HepG2 (cell line): ENCODE measurements at regions not wholly inside any gene's neighbourhood (a gene's known extent, or its start where the extent isn't known, plus 50 kb on each side); places are given as distances from the start of the nearest gene placed in this dataset.

ENCODE experiments used
- ATAC-seq: fragments of 200-7000 bp; cut with Tn5 transposase; 3 replicates; pipeline ENCODE4 v1.9.1; 2020; ENCODE audit warnings: mild to moderate bottlenecking, moderate library complexity
- BruUV-seq: library from RNA; stranded (reverse); fragments of 400-500 nt; replicated peaks from 2 replicates; lab custom pipeline; 2021; lab: Mats Ljungman, UMichigan
- CTCF ChIA-PET: fragments of 300-600 bp; formaldehyde crosslinking; extraction: SDS; loops from one replicate; lab custom pipeline; 2021; ENCODE audit warnings: low total read pairs, inconsistent platforms, low intra/inter-chr PET ratio; lab: Yijun Ruan, JAX
- POLR2A ChIA-PET: fragments of 350-600 bp; sonication (Branson Sonifier 250); formaldehyde crosslinking; loops from one replicate; lab custom pipeline; 2020; ENCODE audit warnings: antibody characterized with exemption, inconsistent platforms; lab: Yijun Ruan, JAX
- DNase-seq: peaks from one replicate; pipeline ENCODE4 v3.0.0-alpha.2; 2015; ENCODE audit warnings: low spot score
- FAIRE-seq: peaks from 3 replicates; lab custom pipeline; 2011; peaks lifted over from hg19 to GRCh38; lab: Jason Lieb, UNC
- H2AFZ ChIP-seq: one replicate; pipeline ENCODE4 v1.6.1; 2011; ENCODE audit warnings: low read length, inconsistent platforms
- H3K27ac ChIP-seq: fragments of 300-600 bp; 3 replicates; pipeline ENCODE4 v1.8.0; 2011; ENCODE audit warnings: mixed run types, mild to moderate bottlenecking, mixed read lengths, low read length, inconsistent platforms; ENCODE audit not compliant: insufficient read depth; ENCODE audit errors: extremely low read length
- H3K27me3 ChIP-seq, 2 experiments: fragments of 200-600 bp in 1 of 2; 2 replicates in 1 of 2; 3 replicates in 1 of 2; pipeline versions ENCODE4 v1.6.0 to v1.8.0; 2011; ENCODE audit warnings: low read length in 2 of 2, mild to moderate bottlenecking in 2 of 2, moderate library complexity in 2 of 2, inconsistent platforms in 1 of 2; ENCODE audit not compliant: insufficient read depth in 2 of 2, control insufficient read depth in 1 of 2
- H3K36me3 ChIP-seq, 2 experiments: fragments of 200-600 bp in 1 of 2; replicated peaks in 1 of 2; 2 replicates in 1 of 2; 3 replicates in 1 of 2; pipeline versions ENCODE4 v1.5.1 to v1.8.0; 2011; ENCODE audit warnings: low read length in 2 of 2, inconsistent platforms in 1 of 2; ENCODE audit not compliant: insufficient read depth in 2 of 2, control insufficient read depth in 1 of 2
- H3K4me1 ChIP-seq: 2 replicates; pipeline ENCODE4 v1.5.1; 2012; ENCODE audit warnings: low read length, inconsistent platforms; ENCODE audit not compliant: insufficient read depth
- H3K4me2 ChIP-seq: 2 replicates; pipeline ENCODE4 v1.6.0; 2011; ENCODE audit warnings: low read depth, low read length, inconsistent platforms
- H3K4me3 ChIP-seq, 3 experiments: fragments of 200-600 bp in 1 of 3; sonication (generic), shearing (Covaris generic) in 1 of 3; replicated peaks in 1 of 3; 2 replicates each; pipeline ENCODE4 v1.5.1; 2011 to 2016; ENCODE audit warnings: low read length in 3 of 3, inconsistent platforms in 2 of 3, low read depth in 2 of 3, mild to moderate bottlenecking in 2 of 3, control low read depth in 1 of 3, mixed read lengths in 1 of 3; ENCODE audit not compliant: insufficient read depth in 1 of 3
- H3K79me2 ChIP-seq: one replicate; pipeline ENCODE4 v1.6.1; 2011; ENCODE audit warnings: low read length, inconsistent platforms; ENCODE audit not compliant: insufficient read depth
- H3K9ac ChIP-seq: 2 replicates; pipeline ENCODE4 v1.6.0; 2011; ENCODE audit warnings: mild to moderate bottlenecking, low read depth, low read length, inconsistent platforms; ENCODE audit not compliant: insufficient read depth
- H3K9me3 ChIP-seq: 2 replicates; pipeline ENCODE4 v1.5.1; 2012; ENCODE audit warnings: mild to moderate bottlenecking, low read length
- H4K20me1 ChIP-seq: 2 replicates; pipeline ENCODE4 v1.6.0; 2011; ENCODE audit warnings: inconsistent platforms, mild to moderate bottlenecking, low read length, moderate library complexity; ENCODE audit not compliant: insufficient read depth
- ATF2 ChIP-seq: sonication (generic); formaldehyde crosslinking; IDR thresholded peaks from 2 replicates; pipeline ENCODE4 v1.4.0; 2020; ENCODE audit warnings: missing genetic modification reagents
- ATF5 ChIP-seq: sonication (generic); formaldehyde crosslinking; IDR thresholded peaks from 2 replicates; pipeline ENCODE4 v1.4.0; 2020; ENCODE audit warnings: mild to moderate bottlenecking, low read depth, missing genetic modification reagents
- CBX1 ChIP-seq: IDR thresholded peaks from one replicate; pipeline ENCODE4 v1.6.1; 2016; ENCODE audit warnings: antibody characterized with exemption, low read depth
- KLF11 ChIP-seq: IDR thresholded peaks from 2 replicates; pipeline ENCODE4 v1.6.1; 2016; ENCODE audit warnings: missing compliant biosample characterization
- MBNL3 ChIP-seq: fragments of 250-450 bp; sonication (Bioruptor Pico); conservative IDR thresholded peaks from 2 replicates; pipeline ENCODE4 v1.8.0; 2022; ENCODE audit warnings: mild to moderate bottlenecking, inconsistent platforms
- MED13 ChIP-seq: sonication (generic); formaldehyde crosslinking; IDR thresholded peaks from 2 replicates; pipeline ENCODE4 v1.5.0; 2020; ENCODE audit warnings: missing genetic modification reagents
- SATB2 ChIP-seq: sonication (generic); formaldehyde crosslinking; IDR thresholded peaks from 2 replicates; pipeline ENCODE4 v1.5.0; 2020; ENCODE audit warnings: missing genetic modification reagents
- ZFP37 ChIP-seq: sonication (generic); formaldehyde crosslinking; IDR thresholded peaks from 2 replicates; pipeline ENCODE4 v1.4.0; 2020; ENCODE audit warnings: missing genetic modification reagents, borderline replicate concordance
- ZNF10 ChIP-seq: sonication (generic); formaldehyde crosslinking; IDR thresholded peaks from 2 replicates; pipeline ENCODE4 v1.4.0; 2020; ENCODE audit warnings: mild to moderate bottlenecking, low read depth, missing genetic modification reagents, borderline replicate concordance
- ZNF17 ChIP-seq: sonication (generic); formaldehyde crosslinking; IDR thresholded peaks from 2 replicates; pipeline ENCODE4 v1.5.0; 2020; ENCODE audit warnings: mild to moderate bottlenecking, missing genetic modification reagents
- ZNF280B ChIP-seq: sonication (generic); formaldehyde crosslinking; IDR thresholded peaks from 2 replicates; pipeline ENCODE4 v1.5.0; 2020; ENCODE audit warnings: missing genetic modification reagents, mild to moderate bottlenecking, borderline replicate concordance
- ZNF281 ChIP-seq: sonication (generic); formaldehyde crosslinking; IDR thresholded peaks from 2 replicates; pipeline ENCODE4 v1.4.0; 2020; ENCODE audit warnings: missing genetic modification reagents, borderline replicate concordance
- ZNF296 ChIP-seq: sonication (generic); formaldehyde crosslinking; conservative IDR thresholded peaks from 2 replicates; pipeline ENCODE4 v1.5.0; 2020; ENCODE audit warnings: mild to moderate bottlenecking, missing genetic modification reagents
- ZNF33B ChIP-seq: sonication (generic); formaldehyde crosslinking; IDR thresholded peaks from 2 replicates; pipeline ENCODE4 v1.5.1; 2020; ENCODE audit warnings: mild to moderate bottlenecking, missing genetic modification reagents
- ZNF577 ChIP-seq: sonication (generic); formaldehyde crosslinking; IDR thresholded peaks from 2 replicates; pipeline ENCODE4 v1.4.0; 2020; ENCODE audit warnings: mild to moderate bottlenecking, low read depth, missing genetic modification reagents, borderline replicate concordance
- ZNF724P ChIP-seq: sonication (generic); formaldehyde crosslinking; IDR thresholded peaks from 2 replicates; pipeline ENCODE4 v1.8.0; 2022; ENCODE audit warnings: missing genetic modification reagents, borderline replicate concordance
- ZNF841 ChIP-seq: sonication (generic); formaldehyde crosslinking; IDR thresholded peaks from 2 replicates; pipeline ENCODE4 v1.8.1; 2023; ENCODE audit warnings: missing genetic modification reagents, borderline replicate concordance
- WGBS: methylation state at CpG from one replicate; pipeline ENCODE4 v1.1.6; 2017; ENCODE audit warnings: low lambda C conversion rate; 5-methylcytosine and 5-hydroxymethylcytosine counted together
- in situ Hi-C: cut with HindIII; loops from 2 replicates; pipeline ENCODE4 v1.10.0; 2017; ENCODE audit warnings: low pct_unique_long_range_greater_than_20kb; ENCODE audit not compliant: extremely low pct_ligation_motif_present
- intact Hi-C: fragments of 100-400 bp; cut with micrococcal nuclease; formaldehyde crosslinking; loops from one replicate; pipeline ENCODE4 v1.10.0; 2022; ENCODE audit not compliant: unreplicated experiment

- ATAC-seq, result no peak
- CTCF ChIA-PET, result no interaction called here
- BruUV-seq, result no TSS peak
- no peak overlapping the region for H3K27ac ChIP-seq
- H3K4me3 ChIP-seq, result no peak overlapping the region
- no peaks in the 10 kb centered on the region for H3K36me3 ChIP-seq
- peaks cover 13% of the 10 kb centered on the region for H3K4me1 ChIP-seq
- TF ChIP-seq ZNF280B (CRISPR knock-in tag) (no peak), ZNF17 (CRISPR knock-in tag) (no peak), ZNF33B (no peak), SATB2 (CRISPR knock-in tag) (no peak), CBX1 (no peak), MED13 (CRISPR knock-in tag) (no peak), MBNL3 (CRISPR knock-in tag) (no peak), ZNF10 (CRISPR knock-in tag) (no peak), ATF2 (CRISPR knock-in tag) (no peak), ZNF577 (CRISPR knock-in tag) (no peak), ZFP37 (CRISPR knock-in tag) (no peak), ZNF296 (no peak), ATF5 (CRISPR knock-in tag) (no peak), ZNF724P (CRISPR knock-in tag) (no peak), KLF11 (CRISPR knock-in tag) (no peak), ZNF281 (no peak), ZNF841 (CRISPR knock-in tag) (no peak)
- no peak overlapping the region for H2AFZ ChIP-seq
- intact Hi-C loops (no loop called here), in situ Hi-C loops (no loop called here)
- H4K20me1 ChIP-seq, result no peaks in the 10 kb centered on the region
- 97% methylated on average over 1 of the region's 1 CpG for WGBS
- no peaks in the 10 kb centered on the region for H3K79me2 ChIP-seq
- DNase-seq, result no peak
- no peak overlapping the region for H3K9ac ChIP-seq
- FAIRE-seq, result no peak
- no peaks in the 10 kb centered on the region for H3K9me3 ChIP-seq
- no peak overlapping the region for H3K4me2 ChIP-seq
- no peaks in the 10 kb centered on the region for H3K27me3 ChIP-seq
- POLR2A ChIA-PET, result no interaction called here
These were observed 322.4 kb downstream of the MAN2A1 start for GRCh38 chr5:110012145-110012544.
